RWPE1 (cell line): ENCODE measurements at regions not wholly inside any gene's neighbourhood (a gene's known extent, or its start where the extent isn't known, plus 50 kb on each side); places are given as distances from the start of the nearest gene placed in this dataset.

Source experiments
- CTCF ChIA-PET: fragments of 350-600 bp; sonication (Branson Sonifier 250); formaldehyde crosslinking; extraction: SDS; loops from one replicate; lab custom pipeline; 2021; lab: Yijun Ruan, JAX
- POLR2A ChIA-PET: fragments of 400-600 bp; formaldehyde crosslinking; extraction: SDS; loops from one replicate; lab custom pipeline; 2020; ENCODE audit warnings: antibody characterized with exemption; ENCODE audit not compliant: low non-redundant PET; lab: Yijun Ruan, JAX
- DNase-seq: peaks from one replicate; pipeline ENCODE4 v3.0.0; 2012; ENCODE audit warnings: low spot score
- H3K27ac ChIP-seq: fragments of 450-650 bp; 2 replicates; pipeline ENCODE4 v1.5.1; 2017
- CTCF ChIP-seq: fragments of 450-650 bp; conservative IDR thresholded peaks from 2 replicates; pipeline ENCODE4 v1.5.1; 2017; ENCODE audit warnings: low read depth, mild to moderate bottlenecking

DNA sequence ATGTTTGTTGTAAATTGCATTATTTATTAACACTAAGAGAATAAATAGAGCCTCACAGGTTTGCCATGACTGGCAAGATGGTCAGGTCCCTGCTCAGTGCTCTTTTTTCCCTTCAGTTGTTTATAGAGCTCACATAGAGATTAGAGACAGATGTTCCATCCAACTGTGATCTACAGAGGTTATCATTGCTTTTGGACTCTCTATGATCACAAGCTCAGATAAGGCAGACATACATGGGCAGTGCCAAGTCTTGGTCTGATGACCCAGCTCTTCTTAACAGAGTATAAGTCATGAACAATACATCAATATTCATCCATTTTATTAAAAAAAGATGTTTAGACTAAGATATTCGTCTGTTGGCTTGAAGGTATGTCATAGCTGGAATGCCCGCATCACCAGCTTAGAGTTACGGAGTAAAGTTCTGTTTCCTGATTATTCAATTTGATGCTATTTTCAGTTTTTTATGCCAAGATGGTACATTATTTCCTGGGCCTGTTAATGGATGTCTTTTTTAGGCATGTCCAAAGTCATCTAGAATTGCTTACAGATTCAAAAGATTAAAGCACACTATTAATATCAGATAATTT, 729.8 kb upstream of the SLC10A2 start:
- no peak for DNase-seq
- H3K27ac ChIP-seq: no peak overlapping the region
- TF ChIP-seq CTCF: no peak
- ChIA-PET CTCF (no interaction called here), POLR2A (no interaction called here)

DNA sequence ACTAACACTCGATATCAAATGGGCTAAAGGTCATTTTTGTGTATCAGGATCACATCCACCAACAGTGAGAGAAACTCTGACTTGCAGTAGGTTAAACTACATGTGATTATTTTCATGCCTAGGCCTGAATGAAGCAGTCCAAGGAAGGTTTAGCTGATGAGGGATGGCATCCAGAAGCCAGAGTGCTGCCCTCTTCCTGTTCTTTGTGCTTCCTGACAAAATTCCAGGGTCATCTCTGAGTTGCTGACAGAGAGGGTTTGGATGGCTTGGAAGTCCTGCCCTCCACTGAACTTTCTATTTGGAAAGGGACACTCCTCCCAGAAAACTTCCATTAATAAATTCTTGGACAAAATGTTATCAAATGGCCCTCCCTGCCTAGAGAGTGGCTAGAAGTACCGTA, 728.3 kb upstream of the SLC10A2 start:
- TF ChIP-seq CTCF: no peak
- CTCF ChIA-PET: no interaction called here
- no peak for DNase-seq
- POLR2A ChIA-PET: no interaction called here
- H3K27ac ChIP-seq: no peak overlapping the region

- CTCF ChIA-PET: interaction anchor here (0.5 to 0.6 kb wide), 2 partner anchors 430 to 783 kb away, joined by 3 to 4 read pairs; no protein-coding TSS in a partner anchor
- POLR2A ChIA-PET: no interaction called here
- no peak for DNase-seq
- TF ChIP-seq CTCF: no peak
- H3K27ac ChIP-seq: no peak overlapping the region
These were observed 721.9 kb upstream of the SLC10A2 start for GRCh38 chr13:103788061-103788652.

GRCh38 chr13:103772576-103772975, 706.4 kb upstream of the SLC10A2 start:
- no peak overlapping the region for H3K27ac ChIP-seq
- DNase-seq: no peak
- ChIA-PET POLR2A (no interaction called here), CTCF (no interaction called here)
- 0 out of 2 replicates have a peak, but pooled peaks have one; percentile 10 for TF ChIP-seq CTCF

GRCh38 chr13:103762523-103762922, 696.3 kb upstream of the SLC10A2 start:
- CTCF ChIA-PET: no interaction called here
- no peak for DNase-seq

GRCh38 chr13:103759361-103759760, 693.1 kb upstream of the SLC10A2 start:
- ChIA-PET CTCF (no interaction called here), POLR2A (no interaction called here)
- no peak for DNase-seq
- H3K27ac ChIP-seq: no peak overlapping the region
- no peak for TF ChIP-seq CTCF

More at GRCh38 chr13:103762523-103762922, 696.3 kb upstream of the SLC10A2 start:
- no peak overlapping the region for H3K27ac ChIP-seq
- POLR2A ChIA-PET: no interaction called here
- TF ChIP-seq CTCF: no peak
